Endothelial cell (in vitro differentiated cells): ENCODE measurements at regions not wholly inside any gene's neighbourhood (a gene's known extent, or its start where the extent isn't known, plus 50 kb on each side); places are given as distances from the start of the nearest gene placed in this dataset.

Experiments
- DNase-seq: peaks from one replicate; pipeline ENCODE4 v3.0.0; 2021; ENCODE audit warnings: low spot score
- H3K27ac Mint-ChIP-seq: one replicate; pipeline ENCODE4 v1.8.0; 2021; ENCODE audit warnings: mixed read lengths, inconsistent platforms; ENCODE audit not compliant: unreplicated experiment
- H3K27me3 Mint-ChIP-seq: one replicate; pipeline ENCODE4 v1.8.0; 2021; ENCODE audit warnings: mild to moderate bottlenecking, moderate library complexity, mixed read lengths, inconsistent platforms; ENCODE audit not compliant: unreplicated experiment
- H3K36me3 Mint-ChIP-seq: one replicate; pipeline ENCODE4 v1.8.0; 2021; ENCODE audit warnings: mild to moderate bottlenecking, low read depth, mixed read lengths, inconsistent platforms; ENCODE audit not compliant: unreplicated experiment
- H3K4me1 Mint-ChIP-seq: one replicate; pipeline ENCODE4 v1.8.0; 2021; ENCODE audit warnings: mild to moderate bottlenecking, mixed read lengths, inconsistent platforms; ENCODE audit not compliant: unreplicated experiment
- H3K4me3 Mint-ChIP-seq: one replicate; pipeline ENCODE4 v1.8.0; 2021; ENCODE audit warnings: mild to moderate bottlenecking, mixed read lengths, inconsistent platforms; ENCODE audit not compliant: unreplicated experiment
- H3K9me3 Mint-ChIP-seq: one replicate; pipeline ENCODE4 v1.8.0; 2021; ENCODE audit warnings: mixed read lengths, inconsistent platforms; ENCODE audit not compliant: unreplicated experiment
- TF ChIP-seq, protein P1 (sequence below): fragments of 200-600 bp; sonication (generic); IDR thresholded peaks from one replicate; pipeline ENCODE4 v1.5.0; 2021; ENCODE audit warnings: antibody characterized with exemption; ENCODE audit not compliant: unreplicated experiment

DNA sequence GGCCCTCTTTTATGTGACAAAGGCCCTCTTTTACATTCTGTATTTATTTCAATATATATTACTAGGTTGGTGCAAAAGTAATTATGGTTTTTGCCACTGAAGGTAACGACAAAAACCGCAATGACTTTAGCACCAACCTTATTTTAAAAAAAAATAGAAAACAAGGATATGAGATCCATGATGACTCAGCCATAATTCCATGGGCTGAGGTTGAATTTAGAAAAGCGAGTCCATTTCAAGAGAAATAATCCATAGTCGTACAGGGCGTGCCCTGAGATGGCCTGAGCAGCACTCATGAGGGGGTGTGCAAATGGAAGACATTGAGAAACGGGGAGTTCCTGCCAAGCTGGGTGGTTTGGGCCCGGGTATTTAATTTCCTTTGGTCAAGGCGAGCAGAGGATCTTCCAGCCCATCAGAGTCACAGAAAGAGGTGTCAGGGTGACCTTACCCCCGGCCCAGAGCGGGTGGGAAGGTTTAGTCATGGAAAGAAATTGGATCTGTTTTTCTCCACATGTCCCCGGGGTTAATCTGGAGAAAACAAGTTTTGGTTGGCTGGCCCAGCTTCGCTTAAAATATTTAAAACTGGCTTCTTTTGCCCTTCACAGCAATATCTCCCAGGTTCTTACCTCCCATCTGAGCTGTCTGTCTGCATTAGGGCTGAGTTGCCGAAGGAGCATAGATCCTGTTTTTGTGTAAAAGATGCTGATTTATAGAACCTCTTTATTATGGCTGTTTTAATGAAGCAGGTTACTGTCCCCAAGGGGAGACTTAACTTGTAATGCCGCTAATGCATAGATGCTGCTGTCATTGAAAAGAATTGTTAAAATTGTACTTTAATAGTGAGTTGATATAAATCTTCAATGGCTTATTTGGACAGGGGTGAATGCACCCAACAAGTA lies 255.6 kb downstream of the PREX1 start:
- no peaks in the 10 kb centered on the region for H3K27me3 Mint-ChIP-seq
- no peak overlapping the region for H3K27ac Mint-ChIP-seq
- H3K36me3 Mint-ChIP-seq: no peaks in the 10 kb centered on the region
- no peak for DNase-seq
- no peak overlapping the region for H3K4me3 Mint-ChIP-seq
- no peaks in the 10 kb centered on the region for H3K4me1 Mint-ChIP-seq
- TF ChIP-seq, protein P1, sequence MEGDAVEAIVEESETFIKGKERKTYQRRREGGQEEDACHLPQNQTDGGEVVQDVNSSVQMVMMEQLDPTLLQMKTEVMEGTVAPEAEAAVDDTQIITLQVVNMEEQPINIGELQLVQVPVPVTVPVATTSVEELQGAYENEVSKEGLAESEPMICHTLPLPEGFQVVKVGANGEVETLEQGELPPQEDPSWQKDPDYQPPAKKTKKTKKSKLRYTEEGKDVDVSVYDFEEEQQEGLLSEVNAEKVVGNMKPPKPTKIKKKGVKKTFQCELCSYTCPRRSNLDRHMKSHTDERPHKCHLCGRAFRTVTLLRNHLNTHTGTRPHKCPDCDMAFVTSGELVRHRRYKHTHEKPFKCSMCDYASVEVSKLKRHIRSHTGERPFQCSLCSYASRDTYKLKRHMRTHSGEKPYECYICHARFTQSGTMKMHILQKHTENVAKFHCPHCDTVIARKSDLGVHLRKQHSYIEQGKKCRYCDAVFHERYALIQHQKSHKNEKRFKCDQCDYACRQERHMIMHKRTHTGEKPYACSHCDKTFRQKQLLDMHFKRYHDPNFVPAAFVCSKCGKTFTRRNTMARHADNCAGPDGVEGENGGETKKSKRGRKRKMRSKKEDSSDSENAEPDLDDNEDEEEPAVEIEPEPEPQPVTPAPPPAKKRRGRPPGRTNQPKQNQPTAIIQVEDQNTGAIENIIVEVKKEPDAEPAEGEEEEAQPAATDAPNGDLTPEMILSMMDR: no peak
- no peaks in the 10 kb centered on the region for H3K9me3 Mint-ChIP-seq

DNA sequence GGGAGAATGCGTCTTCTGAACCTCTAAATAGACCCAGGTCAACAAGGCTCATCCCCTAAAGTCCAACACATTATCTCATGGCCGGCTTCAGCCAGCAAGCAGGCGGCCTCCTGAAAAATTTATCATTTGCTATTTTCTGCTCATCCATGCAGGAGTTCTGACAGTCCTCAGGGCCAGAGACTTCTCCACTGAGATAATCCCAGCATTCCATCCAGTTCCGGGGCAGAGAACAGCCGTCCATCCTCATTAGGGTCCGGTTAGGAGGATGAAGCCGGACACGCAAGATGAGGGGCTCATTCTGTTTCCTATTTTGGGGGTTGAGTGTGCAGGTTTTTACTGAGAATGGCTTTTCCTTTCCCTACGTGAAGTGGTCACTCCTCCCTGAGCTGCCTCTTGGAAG lies 258.1 kb downstream of the PREX1 start:
- H3K36me3 Mint-ChIP-seq: peaks cover 3% of the 10 kb centered on the region
- TF ChIP-seq, protein P1: no peak
- H3K9me3 Mint-ChIP-seq: no peaks in the 10 kb centered on the region
- DNase-seq: no peak
- no peaks in the 10 kb centered on the region for H3K27me3 Mint-ChIP-seq
- H3K4me1 Mint-ChIP-seq: no peaks in the 10 kb centered on the region
- H3K27ac Mint-ChIP-seq: no peak overlapping the region
- H3K4me3 Mint-ChIP-seq: no peak overlapping the region

DNA sequence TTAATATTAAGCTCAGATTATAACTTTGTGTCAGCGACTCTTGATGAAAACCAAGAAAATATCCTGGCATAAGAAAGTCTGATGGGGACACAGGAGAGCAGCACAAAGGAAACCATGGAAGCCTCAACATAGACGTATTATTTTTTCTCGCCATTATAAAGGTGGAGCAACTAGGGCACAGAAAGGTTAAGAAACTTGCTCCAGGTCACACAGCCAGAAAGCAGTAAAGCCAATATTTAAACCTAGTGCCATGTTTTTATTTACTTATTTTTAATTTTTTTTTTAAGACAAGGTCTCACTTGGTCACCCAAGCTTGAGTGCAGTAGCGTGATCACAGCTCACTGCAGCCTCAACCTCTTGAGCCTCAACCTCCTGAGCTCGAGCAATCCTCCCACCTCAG lies 259.3 kb downstream of the PREX1 start:
- no peak for DNase-seq
- no peak overlapping the region for H3K4me3 Mint-ChIP-seq
- H3K36me3 Mint-ChIP-seq: peaks cover 6% of the 10 kb centered on the region
- no peaks in the 10 kb centered on the region for H3K27me3 Mint-ChIP-seq
- H3K27ac Mint-ChIP-seq: no peak overlapping the region
- H3K9me3 Mint-ChIP-seq: no peaks in the 10 kb centered on the region
- no peaks in the 10 kb centered on the region for H3K4me1 Mint-ChIP-seq
- TF ChIP-seq, protein P1: no peak

DNA sequence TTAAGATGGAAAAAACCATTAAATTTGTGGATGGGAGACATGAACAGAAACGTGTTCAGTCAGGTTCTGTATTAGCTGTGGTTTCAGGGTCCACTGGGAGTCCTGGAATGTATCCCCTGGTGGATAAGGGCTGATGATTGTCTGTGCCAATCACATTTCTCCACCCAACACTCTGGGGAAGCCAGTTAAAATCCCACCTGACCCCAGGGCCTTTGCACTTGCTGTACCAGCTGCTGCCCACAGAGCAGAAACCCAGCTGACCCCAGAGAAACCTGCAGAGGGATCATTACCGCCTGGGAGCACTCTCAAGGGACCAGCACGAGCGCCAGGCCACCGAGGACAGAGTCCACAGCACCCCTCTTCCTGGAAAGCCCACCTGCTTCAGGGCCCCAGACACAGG lies 260.7 kb downstream of the PREX1 start:
- no peaks in the 10 kb centered on the region for H3K27me3 Mint-ChIP-seq
- DNase-seq: no peak
- H3K4me3 Mint-ChIP-seq: no peak overlapping the region
- H3K36me3 Mint-ChIP-seq: peaks cover 7% of the 10 kb centered on the region
- no peak overlapping the region for H3K27ac Mint-ChIP-seq
- TF ChIP-seq, protein P1: no peak
- H3K4me1 Mint-ChIP-seq: no peaks in the 10 kb centered on the region
- no peaks in the 10 kb centered on the region for H3K9me3 Mint-ChIP-seq

DNA sequence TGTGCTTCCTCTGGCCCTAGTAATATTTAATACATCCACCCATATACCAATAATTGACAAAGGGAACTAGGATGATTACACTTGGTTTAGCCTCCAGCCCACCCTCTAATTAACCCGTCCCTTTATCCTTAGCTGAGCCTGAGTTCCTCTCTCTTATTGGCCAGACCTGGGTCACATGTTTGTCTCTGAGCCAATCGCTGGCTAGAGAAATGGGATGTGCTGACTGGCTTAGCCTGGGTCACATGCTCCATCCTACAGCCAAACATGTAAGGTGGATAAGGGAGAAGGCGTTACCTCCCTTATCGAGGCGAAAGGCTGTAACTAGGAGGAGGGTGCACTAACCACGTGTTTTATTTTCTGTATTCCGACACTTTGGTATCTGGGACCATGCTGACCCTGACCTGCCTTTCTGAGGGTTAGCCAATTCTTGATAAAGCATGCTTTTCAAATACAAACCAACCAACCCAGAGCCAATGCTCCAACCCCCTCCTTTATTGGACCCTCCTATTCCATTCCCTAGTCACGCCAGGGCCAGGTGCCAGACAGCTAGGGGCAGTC lies 262.7 kb downstream of the PREX1 start:
- H3K27ac Mint-ChIP-seq: no peak overlapping the region
- TF ChIP-seq, protein P1: no peak
- DNase-seq: no peak
- no peak overlapping the region for H3K4me3 Mint-ChIP-seq
- no peaks in the 10 kb centered on the region for H3K4me1 Mint-ChIP-seq
- H3K27me3 Mint-ChIP-seq: peaks cover under 1% of the 10 kb centered on the region
- H3K36me3 Mint-ChIP-seq: peaks cover 7% of the 10 kb centered on the region
- no peaks in the 10 kb centered on the region for H3K9me3 Mint-ChIP-seq
